GM12872 (cell line): ENCODE measurements at regions not wholly inside any gene's neighbourhood (a gene's known extent, or its start where the extent isn't known, plus 50 kb on each side); places are given as distances from the start of the nearest gene placed in this dataset.

ENCODE experiments used
- TF ChIP-seq, protein P1 (sequence below): IDR thresholded peaks from 3 replicates; pipeline ENCODE4 v1.5.1; 2011; ENCODE audit warnings: low read depth, mild to moderate bottlenecking, low read length, moderate library complexity; ENCODE audit not compliant: insufficient read depth

DNA sequence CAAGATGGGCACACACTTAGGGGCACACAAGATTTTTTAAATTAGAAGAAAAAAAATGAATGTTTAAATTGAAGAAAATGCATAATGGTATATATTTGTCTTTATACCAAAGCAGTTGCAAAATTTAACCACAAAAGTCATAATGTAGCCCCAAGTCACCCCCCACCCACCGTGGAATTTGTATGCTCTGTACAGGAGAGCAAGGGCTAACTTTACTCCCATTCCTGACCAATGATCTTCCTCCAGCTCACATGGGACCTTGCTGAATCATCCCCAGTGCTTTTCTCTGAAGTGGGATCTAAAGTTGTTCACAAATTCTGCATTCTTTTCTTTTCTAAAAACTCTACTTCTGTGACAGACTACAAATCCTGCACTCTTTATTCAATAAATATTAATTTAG, 597.0 kb downstream of the UQCRFS1 start:
- TF ChIP-seq, protein P1, sequence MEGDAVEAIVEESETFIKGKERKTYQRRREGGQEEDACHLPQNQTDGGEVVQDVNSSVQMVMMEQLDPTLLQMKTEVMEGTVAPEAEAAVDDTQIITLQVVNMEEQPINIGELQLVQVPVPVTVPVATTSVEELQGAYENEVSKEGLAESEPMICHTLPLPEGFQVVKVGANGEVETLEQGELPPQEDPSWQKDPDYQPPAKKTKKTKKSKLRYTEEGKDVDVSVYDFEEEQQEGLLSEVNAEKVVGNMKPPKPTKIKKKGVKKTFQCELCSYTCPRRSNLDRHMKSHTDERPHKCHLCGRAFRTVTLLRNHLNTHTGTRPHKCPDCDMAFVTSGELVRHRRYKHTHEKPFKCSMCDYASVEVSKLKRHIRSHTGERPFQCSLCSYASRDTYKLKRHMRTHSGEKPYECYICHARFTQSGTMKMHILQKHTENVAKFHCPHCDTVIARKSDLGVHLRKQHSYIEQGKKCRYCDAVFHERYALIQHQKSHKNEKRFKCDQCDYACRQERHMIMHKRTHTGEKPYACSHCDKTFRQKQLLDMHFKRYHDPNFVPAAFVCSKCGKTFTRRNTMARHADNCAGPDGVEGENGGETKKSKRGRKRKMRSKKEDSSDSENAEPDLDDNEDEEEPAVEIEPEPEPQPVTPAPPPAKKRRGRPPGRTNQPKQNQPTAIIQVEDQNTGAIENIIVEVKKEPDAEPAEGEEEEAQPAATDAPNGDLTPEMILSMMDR, result no peak

DNA sequence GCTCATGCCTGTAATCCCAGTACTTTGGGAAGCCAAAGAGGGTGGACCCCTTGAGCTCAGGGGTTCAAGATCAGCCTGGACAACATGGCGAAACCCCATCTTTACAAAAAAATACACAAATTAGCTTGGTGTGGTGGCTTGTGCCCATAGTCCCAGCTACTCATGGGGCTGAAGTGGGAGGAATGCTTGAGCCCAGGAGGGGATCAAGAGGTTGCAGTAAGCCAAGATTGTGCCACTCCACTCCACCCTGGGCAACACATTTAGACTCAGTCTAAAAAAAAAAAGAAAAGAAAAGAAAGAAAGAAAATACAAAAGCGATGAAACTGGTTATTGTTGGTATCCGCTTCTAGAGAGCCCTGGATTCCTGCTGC, 597.4 kb downstream of the UQCRFS1 start:
- TF ChIP-seq, protein P1, result no peak

DNA sequence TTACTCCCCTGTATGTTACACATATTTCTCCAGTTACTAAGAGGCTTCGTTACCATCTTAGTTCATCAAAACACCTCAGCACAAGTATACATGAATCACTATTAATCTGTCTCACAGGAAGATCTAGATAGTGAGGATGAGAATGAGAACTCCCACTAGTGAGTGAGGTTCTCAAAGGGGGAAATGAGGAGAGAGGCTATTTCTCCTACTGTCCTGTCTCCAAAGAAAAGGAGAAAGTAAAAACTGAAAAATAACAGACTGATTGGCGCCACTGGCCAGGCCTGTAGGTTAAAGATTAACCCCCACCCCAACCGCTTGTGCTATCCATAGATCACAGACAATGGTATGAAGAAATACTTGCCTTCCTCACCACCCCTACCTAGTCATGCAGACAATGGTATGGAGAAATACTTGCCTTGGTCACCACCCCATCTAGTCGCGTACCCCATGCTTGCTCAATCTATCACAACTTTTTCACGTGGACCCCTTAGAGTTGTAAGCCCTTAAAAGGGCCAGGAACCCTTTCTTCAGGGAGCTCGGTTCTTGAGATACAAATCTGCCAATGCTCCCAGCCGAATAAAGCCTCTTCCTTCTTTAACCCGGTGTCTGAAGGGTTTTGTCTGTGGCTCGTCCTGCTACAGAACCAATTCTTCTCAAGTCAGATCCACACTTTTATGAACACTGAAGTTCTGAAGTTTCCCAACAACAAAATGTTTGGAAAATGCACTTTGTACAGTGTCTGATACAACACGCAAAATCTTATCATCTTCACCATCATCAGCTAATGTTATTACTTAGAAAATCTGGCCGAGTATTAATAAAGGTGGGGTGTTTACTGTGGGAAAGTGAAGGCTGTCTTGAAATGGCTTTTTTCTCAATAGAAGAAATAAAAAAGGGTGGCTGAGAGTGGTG, 598.1 kb downstream of the UQCRFS1 start:
- TF ChIP-seq, protein P1, result no peak

DNA sequence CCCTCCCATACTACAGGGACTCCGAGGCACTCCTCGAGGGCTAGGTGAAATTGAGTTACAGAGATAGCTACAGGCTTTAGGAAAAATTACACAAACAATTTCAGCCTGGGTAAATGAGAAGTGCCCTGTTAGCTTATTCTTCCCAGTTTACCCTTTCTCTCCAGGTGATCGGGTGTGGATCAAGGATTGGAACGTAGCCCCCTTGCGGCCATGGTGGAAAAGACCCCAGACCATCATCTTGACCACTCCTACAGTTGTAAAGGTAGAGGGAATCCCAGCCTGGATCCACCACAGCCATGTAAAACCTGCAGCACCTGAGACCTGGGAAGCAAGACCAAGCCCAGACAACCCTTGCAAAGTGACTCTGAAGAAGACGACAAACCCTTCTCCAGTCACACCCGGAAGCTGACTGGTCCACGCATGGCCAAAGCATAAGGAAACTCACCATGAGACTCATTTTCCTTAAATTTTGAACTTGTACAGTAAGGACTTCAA, 600.6 kb downstream of the UQCRFS1 start:
- TF ChIP-seq, protein P1, result no peak

DNA sequence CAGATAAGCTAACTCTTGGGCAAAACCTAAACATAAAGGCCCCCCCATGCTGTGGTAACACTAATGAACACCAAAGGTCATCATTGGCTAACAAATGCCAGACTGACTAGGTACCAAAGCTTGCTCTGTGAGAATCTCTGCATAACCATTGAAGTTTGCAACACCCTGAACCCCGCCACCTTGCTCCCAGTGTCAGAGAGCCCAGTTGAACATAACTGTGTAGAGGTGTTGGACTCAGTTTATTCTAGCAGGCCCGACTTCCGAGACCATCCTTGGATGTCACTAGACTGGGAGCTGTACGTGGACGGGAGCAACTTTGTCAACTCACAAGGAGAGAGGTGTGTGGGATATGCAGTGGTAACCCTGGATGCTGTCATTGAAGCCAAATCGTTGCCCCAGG, 602.2 kb downstream of the UQCRFS1 start:
- TF ChIP-seq, protein P1, result no peak

DNA sequence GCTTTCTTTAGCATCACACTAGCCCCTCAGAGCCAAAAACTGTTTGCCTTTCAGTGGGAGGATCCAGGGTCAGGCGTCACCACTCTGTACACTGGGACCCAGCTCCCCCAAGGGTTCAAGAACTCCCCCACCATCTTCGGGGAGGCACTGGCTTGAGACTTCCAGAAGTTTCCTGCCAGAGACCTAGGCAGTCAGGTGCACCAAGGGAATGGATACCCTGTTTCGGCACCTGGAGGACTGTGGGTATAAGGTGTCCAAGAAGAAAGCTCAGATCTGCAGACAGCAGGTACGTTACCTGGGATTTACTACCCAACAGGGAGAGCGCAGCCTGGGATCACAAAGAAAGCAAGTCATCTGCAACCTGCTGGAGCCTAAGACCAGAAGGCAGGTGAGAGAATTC, 603.0 kb downstream of the UQCRFS1 start:
- TF ChIP-seq, protein P1, result no peak

DNA sequence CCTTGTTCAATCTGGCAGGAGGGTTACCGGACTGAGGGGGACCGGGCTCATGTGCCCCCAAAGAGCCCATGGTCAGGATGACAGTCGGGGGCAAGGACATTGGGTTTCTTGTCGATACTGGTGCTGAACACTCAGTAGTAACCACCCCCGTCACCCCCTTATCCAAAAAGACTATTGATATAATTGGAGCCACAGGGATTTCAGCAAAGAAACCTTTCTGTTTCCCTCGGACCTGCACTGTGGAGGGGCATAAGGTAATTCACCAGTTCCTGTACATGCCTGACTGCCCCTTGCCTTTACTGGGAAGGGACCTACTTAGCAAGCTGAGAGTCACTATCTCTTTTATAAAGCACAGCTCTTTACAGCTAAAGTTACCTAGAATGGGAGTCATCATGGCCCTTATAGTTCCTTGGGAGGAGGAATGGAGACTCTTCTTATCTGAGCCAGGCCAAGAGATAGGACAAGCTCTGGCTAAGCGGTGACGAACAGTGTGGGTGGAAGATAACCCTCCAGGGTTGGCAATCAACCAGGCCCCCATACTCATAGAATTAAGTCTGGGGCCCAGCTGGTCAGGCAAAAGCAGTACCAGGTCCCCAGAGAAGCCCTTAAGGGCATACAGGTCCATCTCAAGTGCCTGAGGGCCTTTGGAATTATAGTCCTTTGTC, 603.7 kb downstream of the UQCRFS1 start:
- TF ChIP-seq, protein P1, result no peak
